Suprapubic skin (tissue), 4 donors: ENCODE measurements at regions not wholly inside any gene's neighbourhood (a gene's known extent, or its start where the extent isn't known, plus 50 kb on each side); places are given as distances from the start of the nearest gene placed in this dataset.

ENCODE experiments used
- CTCF ChIP-seq, 2 donors: fragments of 200-600 bp in 1 of 2; fragments of 450-650 bp in 1 of 2; sonication (generic) in 1 of 2; IDR thresholded peaks; one replicate each; pipeline ENCODE4 v1.5.1; 2016 to 2019; ENCODE audit warnings: antibody characterized with exemption in 2 of 2, mild to moderate bottlenecking in 1 of 2, moderate library complexity in 1 of 2
- EP300 ChIP-seq: sonication (generic); formaldehyde crosslinking; IDR thresholded peaks from one replicate; pipeline ENCODE4 v1.6.1; 2017; ENCODE audit warnings: antibody characterized with exemption
- POLR2A ChIP-seq, 2 donors: fragments of 450-650 bp; IDR thresholded peaks; one replicate each; pipeline ENCODE4 v1.6.1; 2017; ENCODE audit warnings: antibody characterized with exemption in 2 of 2, mild to moderate bottlenecking in 2 of 2, moderate library complexity in 2 of 2
- POLR2AphosphoS5 ChIP-seq, 3 donors: sonication (generic); formaldehyde crosslinking; IDR thresholded peaks; one replicate each; pipeline ENCODE4 v1.6.1; 2017; ENCODE audit warnings: antibody characterized with exemption in 3 of 3

- TF ChIP-seq CTCF (IDR thresholded peaks at IDR 0.05) (no peak), POLR2A (IDR thresholded peaks at IDR 0.05) (no peak), EP300 (no peak), POLR2AphosphoS5 (IDR thresholded peaks at IDR 0.05) (no peak)
These were observed 100.1 kb upstream of the DYNLRB2 start for GRCh38 chr16:80440667-80441066.
